Adrenal gland (tissue), 9 donors: ENCODE measurements at regions not wholly inside any gene's neighbourhood (a gene's known extent, or its start where the extent isn't known, plus 50 kb on each side); places are given as distances from the start of the nearest gene placed in this dataset.

Experiments
- DNase-seq, 7 donors: peaks; one replicate each; pipeline ENCODE4 v3.0.0-alpha.2; 2019 to 2020
- H3K27ac ChIP-seq, 5 donors: fragments of 200-600 bp; sonication (generic) in 4 of 5; 1 replicate in 3 of 5; 2 replicates in 2 of 5; pipeline versions ENCODE4 v1.5.1 to v1.8.0; 2016 to 2020; ENCODE audit warnings: mild to moderate bottlenecking in 1 of 5
- H3K27me3 ChIP-seq: fragments of 200-600 bp; 2 replicates; pipeline ENCODE4 v1.8.0; 2021
- H3K36me3 ChIP-seq, 2 donors: fragments of 200-600 bp; replicated peaks in 1 of 2; 1 replicate in 1 of 2; 2 replicates in 1 of 2; pipeline versions ENCODE4 v1.5.1 to v1.8.0; 2018 to 2022
- H3K4me1 ChIP-seq, 2 donors: fragments of 200-600 bp; replicated peaks in 1 of 2; 1 replicate in 1 of 2; 2 replicates in 1 of 2; pipeline versions ENCODE4 v1.5.1 to v1.8.0; 2018 to 2021
- H3K4me3 ChIP-seq, 4 donors: fragments of 200-600 bp; sonication (generic) in 3 of 4; one replicate each; pipeline ENCODE4 v1.5.1; 2016 to 2018
- H3K9me3 ChIP-seq, 3 donors: fragments of 200-600 bp; sonication (generic) in 1 of 3; replicated peaks in 1 of 3; 1 replicate in 2 of 3; 2 replicates in 1 of 3; pipeline versions ENCODE4 v1.5.1 to v1.8.0; 2016 to 2021
- CTCF ChIP-seq, 6 experiments: fragments of 450-650 bp in 4 of 6; fragments of 200-600 bp in 2 of 6; sonication (generic) in 1 of 6; IDR thresholded peaks; 1 replicate in 5 of 6; 2 replicates in 1 of 6; pipeline versions ENCODE4 v1.5.1 to v1.8.0; 2016 to 2021; ENCODE audit warnings: antibody characterized with exemption in 6 of 6, mild to moderate bottlenecking in 2 of 6, moderate library complexity in 1 of 6
- POLR2A ChIP-seq, 2 donors: fragments of 450-650 bp; IDR thresholded peaks; one replicate each; pipeline ENCODE4 v1.6.1; 2017; ENCODE audit warnings: antibody characterized with exemption in 2 of 2, mild to moderate bottlenecking in 2 of 2, moderate library complexity in 1 of 2
- WGBS, 4 donors: extraction: QIAGEN DNeasy Blood & Tissue Kit in 2 of 4; methylation state at CpG; one replicate each; pipeline versions ENCODE4 v1.1.5 to v1.1.7; 2013 to 2017; 5-methylcytosine and 5-hydroxymethylcytosine counted together
- intact Hi-C, 2 donors: fragments of 100-400 bp; cut with DNase I; formaldehyde crosslinking; loops; one replicate each; pipeline versions ENCODE4 v1.14.1 to v1.15.0; 2022 to 2023
- donor health status: healthy with polysubstance abuse.
- donor health status: Bipolar disorder and iron deficiency.
- donor health status: DM: yes; HTN: yes; CAD: no.
- donor health status: DM: no; HTN: no; CAD: no.
- donor health status: DM: no; HTN: no; CAD: no.

GRCh38 chr1:209500993-209501392, 82.5 kb upstream of the CAMK1G start:
- no peak for DNase-seq
- Histone ChIP-seq H3K4me3 (no peak overlapping the region), H3K36me3 (no peaks in the 10 kb centered on the region), H3K27me3 (no peaks in the 10 kb centered on the region), H3K9me3 (peaks cover 0 to 13% (median 8%) of the 10 kb centered on the region in 3 donors), H3K4me1 (no peaks in the 10 kb centered on the region), H3K27ac (no peak overlapping the region)
- 83 to 86% (median 83%) methylated on average over 1 of the region's 1 CpG for WGBS, 4 donors
- TF ChIP-seq CTCF (IDR thresholded peaks at IDR 0.05) (no peak), POLR2A (IDR thresholded peaks at IDR 0.05) (no peak)
- intact Hi-C loops: no loop called here

DNA sequence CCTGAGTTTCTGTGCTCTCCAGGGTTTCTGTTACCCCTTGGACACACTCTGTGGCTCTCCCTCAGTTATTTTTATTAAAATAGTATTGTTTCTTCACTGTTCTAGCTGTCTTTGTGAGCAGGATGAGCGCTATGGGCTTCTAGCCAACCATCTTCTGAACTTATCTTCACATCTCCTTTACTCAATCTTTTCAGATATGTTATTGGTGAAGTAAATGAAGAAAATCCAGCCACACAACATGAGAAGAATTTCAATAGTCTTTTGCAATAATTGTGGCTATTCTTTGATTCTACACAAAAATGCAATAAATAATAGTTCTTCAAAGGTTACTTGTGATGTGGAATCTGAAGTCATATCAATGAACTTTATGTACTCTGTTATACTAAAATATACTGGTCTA, 80.3 kb upstream of the CAMK1G start:
- no peaks in the 10 kb centered on the region for H3K4me1 ChIP-seq
- no peak overlapping the region for H3K27ac ChIP-seq
- no peaks in the 10 kb centered on the region for H3K27me3 ChIP-seq
- TF ChIP-seq CTCF (IDR thresholded peaks at IDR 0.05) (no peak), POLR2A (IDR thresholded peaks at IDR 0.05) (no peak)
- H3K36me3 ChIP-seq: no peaks in the 10 kb centered on the region
- WGBS, 4 donors: 75 to 100% (median 90%) methylated on average over 1 of the region's 1 CpG
- H3K9me3 ChIP-seq: peaks cover 0 to 13% (median 8%) of the 10 kb centered on the region in 3 donors
- no peak overlapping the region for H3K4me3 ChIP-seq
- intact Hi-C loops: no loop called here
- no peak for DNase-seq

GRCh38 chr1:209504571-209504970, 78.9 kb upstream of the CAMK1G start:
- no peak overlapping the region for H3K4me3 ChIP-seq
- no peaks in the 10 kb centered on the region for H3K36me3 ChIP-seq
- 39 to 70% (median 65%) methylated on average over 1 of the region's 1 CpG for WGBS, 4 donors
- H3K27ac ChIP-seq: no peak overlapping the region
- H3K9me3 ChIP-seq: peaks cover 0 to 9% (median 8%) of the 10 kb centered on the region in 3 donors
- no peak for DNase-seq
- TF ChIP-seq POLR2A (IDR thresholded peaks at IDR 0.05) (no peak), CTCF (IDR thresholded peaks at IDR 0.05) (no peak)
- intact Hi-C loops: no loop called here
- no peaks in the 10 kb centered on the region for H3K4me1 ChIP-seq
- no peaks in the 10 kb centered on the region for H3K27me3 ChIP-seq

- intact Hi-C loops: no loop called here
- TF ChIP-seq CTCF (IDR thresholded peaks at IDR 0.05): no peak
- no peak for TF ChIP-seq POLR2A (IDR thresholded peaks at IDR 0.05)
- no peaks in the 10 kb centered on the region for H3K4me1 ChIP-seq
- DNase-seq: no peak
- no peaks in the 10 kb centered on the region for H3K27me3 ChIP-seq
- no peak overlapping the region for H3K27ac ChIP-seq
- no peaks in the 10 kb centered on the region for H3K36me3 ChIP-seq
- 76 to 83% (median 82%) methylated on average over 1 of the region's 1 CpG for WGBS, 4 donors
- no peak overlapping the region for H3K4me3 ChIP-seq
- peaks cover 0 to 8% (median 4%) of the 10 kb centered on the region in 3 donors for H3K9me3 ChIP-seq
Measured at GRCh38 chr1:209505044-209505443, 78.5 kb upstream of the CAMK1G start.
